RWPE1 (cell line): ENCODE measurements at regions not wholly inside any gene's neighbourhood (a gene's known extent, or its start where the extent isn't known, plus 50 kb on each side); places are given as distances from the start of the nearest gene placed in this dataset.
"Not testable (repeated sequence)": the region's sequence is repeated elsewhere in the genome, so short reads cannot be mapped to it uniquely, and the experiment has no call there.

Experiments
- CTCF ChIA-PET: fragments of 350-600 bp; sonication (Branson Sonifier 250); formaldehyde crosslinking; extraction: SDS; loops from one replicate; lab custom pipeline; 2021; lab: Yijun Ruan, JAX
- POLR2A ChIA-PET: fragments of 400-600 bp; formaldehyde crosslinking; extraction: SDS; loops from one replicate; lab custom pipeline; 2020; ENCODE audit warnings: antibody characterized with exemption; ENCODE audit not compliant: low non-redundant PET; lab: Yijun Ruan, JAX
- DNase-seq: peaks from one replicate; pipeline ENCODE4 v3.0.0; 2012; ENCODE audit warnings: low spot score
- H3K27ac ChIP-seq: fragments of 450-650 bp; 2 replicates; pipeline ENCODE4 v1.5.1; 2017
- CTCF ChIP-seq: fragments of 450-650 bp; conservative IDR thresholded peaks from 2 replicates; pipeline ENCODE4 v1.5.1; 2017; ENCODE audit warnings: low read depth, mild to moderate bottlenecking

GRCh38 chr3:5349343-5349742 is 161.8 kb downstream of the EDEM1 start:
- CTCF ChIA-PET, result no interaction called here
- TF ChIP-seq CTCF, result no peak
- POLR2A ChIA-PET, result no interaction called here
- H3K27ac ChIP-seq, result no peak overlapping the region
- no peak for DNase-seq

- ChIA-PET POLR2A (no interaction called here), CTCF (no interaction called here)
- TF ChIP-seq CTCF, result no peak
- H3K27ac ChIP-seq, result no peak overlapping the region
- DNase-seq, result no peak
Measured at GRCh38 chr3:5357089-5357488, 169.6 kb downstream of the EDEM1 start.

GRCh38 chr3:5358911-5359310 is 171.4 kb downstream of the EDEM1 start:
- DNase-seq, result no peak
- ChIA-PET CTCF (no interaction called here), POLR2A (no interaction called here)
- no peak overlapping the region for H3K27ac ChIP-seq
- no peak for TF ChIP-seq CTCF

GRCh38 chr3:5360453-5360852 is 172.9 kb downstream of the EDEM1 start:
- POLR2A ChIA-PET, result no interaction called here
- no peak overlapping the region for H3K27ac ChIP-seq
- no peak for DNase-seq
- TF ChIP-seq CTCF, result no peak
- CTCF ChIA-PET, result no interaction called here

GRCh38 chr3:5366746-5367145 is 179.2 kb downstream of the EDEM1 start:
- CTCF ChIA-PET, result no interaction called here
- POLR2A ChIA-PET, result no interaction called here
- TF ChIP-seq CTCF, result no peak
- DNase-seq, result no peak
- no peak overlapping the region for H3K27ac ChIP-seq

- POLR2A ChIA-PET, H3K27ac ChIP-seq, CTCF ChIA-PET, DNase-seq: not testable (repeated sequence)
Measured at GRCh38 chr3:5371555-5371954, 184.0 kb downstream of the EDEM1 start.

GRCh38 chr3:5376761-5377160 is 189.3 kb downstream of the EDEM1 start:
- ChIA-PET POLR2A (no interaction called here), CTCF (interaction anchor here (0.6 kb wide), 1 partner anchor 11 kb away, joined by 3 read pairs; no protein-coding TSS in a partner anchor)
- TF ChIP-seq CTCF, result no peak
- no peak overlapping the region for H3K27ac ChIP-seq
- no peak for DNase-seq

- DNase-seq, H3K27ac ChIP-seq, CTCF ChIA-PET, POLR2A ChIA-PET: not testable (repeated sequence)
Measured at GRCh38 chr3:5379266-5379665, 191.8 kb downstream of the EDEM1 start.

GRCh38 chr3:5383486-5384263 is 196.2 kb downstream of the EDEM1 start:
- DNase-seq, H3K27ac ChIP-seq, CTCF ChIA-PET, POLR2A ChIA-PET: not testable (repeated sequence)
